ENCODE measurements at regions not wholly inside any gene's neighbourhood (a gene's known extent, or its start where the extent isn't known, plus 50 kb on each side); places are given as distances from the start of the nearest gene placed in this dataset.

DNA sequence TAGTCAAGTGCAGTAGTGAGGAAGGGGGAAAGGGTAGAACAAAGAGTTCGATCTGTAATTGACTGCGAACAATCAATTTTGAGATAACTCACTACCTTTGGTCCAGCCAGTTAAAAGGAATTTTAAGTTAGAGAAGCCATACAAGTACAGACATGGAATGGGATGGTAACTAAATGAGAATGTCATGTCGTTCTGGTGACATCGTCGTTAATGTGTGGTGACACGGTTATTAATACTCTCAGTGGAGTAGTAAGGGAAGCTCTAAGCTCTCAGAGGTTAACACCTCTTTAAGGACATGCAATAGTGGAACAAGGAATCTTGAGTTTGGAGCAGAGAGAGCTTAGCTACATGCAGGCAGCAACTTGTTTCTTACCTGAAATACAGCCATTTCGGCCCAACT, 154.9 kb upstream of the KLF12 start:
- peak overlapping the region; percentile 26 to 100 (median 92) for H3K27ac Mint-ChIP-seq
- no peaks in the 10 kb centered on the region for H3K9me3 Mint-ChIP-seq
- no peak for DNase-seq
- peak overlapping the region in 2 of 10 donors; percentile 1 to 87 for H3K4me3 Mint-ChIP-seq
- no peaks in the 10 kb centered on the region for H3K36me3 Mint-ChIP-seq
- peaks cover 0 to 2% (median 0%) of the 10 kb centered on the region in 5 donors for H3K27me3 Mint-ChIP-seq
- peaks cover 28 to 73% (median 66%) of the 10 kb centered on the region in 4 donors for H3K4me1 Mint-ChIP-seq
- ATAC-seq, result no peak
- POLR2A ChIA-PET, result interaction anchor here (0.6 to 5.8 kb wide), 5 partner anchors 16 to 1229 kb away, joined by 3 to 157 read pairs (median 7); partner anchors contain the start of gene KLF12

DNA sequence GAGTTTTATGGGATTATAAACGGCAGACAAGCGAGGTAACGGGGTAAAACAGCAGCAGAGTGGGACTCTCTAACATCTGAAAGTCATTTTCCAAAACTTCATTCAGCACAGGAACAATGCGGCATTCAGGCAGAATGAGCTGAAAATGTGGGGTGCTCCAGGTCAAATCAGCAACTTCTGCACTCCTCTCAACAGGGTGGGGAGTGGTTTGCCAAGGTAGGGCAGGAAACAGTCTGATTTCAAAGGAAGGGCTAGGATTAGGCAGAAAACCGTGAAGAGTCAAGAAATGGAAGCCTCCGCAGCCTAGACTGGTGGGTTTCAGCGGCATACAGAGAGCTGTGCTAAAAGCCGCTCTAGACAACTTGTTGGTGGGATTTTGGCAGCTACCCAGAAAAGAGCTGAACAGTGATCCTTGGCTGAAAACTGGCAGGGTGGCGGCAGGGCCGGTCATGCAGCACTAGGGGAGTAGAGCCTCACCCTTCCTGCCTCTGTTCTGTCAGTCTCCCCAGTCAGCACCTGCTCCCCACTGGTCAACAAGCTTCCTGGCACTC, 154.2 kb upstream of the KLF12 start:
- Mint-ChIP-seq H3K27ac (peak overlapping the region; percentile 92 to 100 (median 96)), H3K36me3 (no peaks in the 10 kb centered on the region), H3K9me3 (no peaks in the 10 kb centered on the region), H3K27me3 (peaks cover 0 to 2% (median 0%) of the 10 kb centered on the region in 5 donors), H3K4me1 (peaks cover 28 to 74% (median 66%) of the 10 kb centered on the region in 4 donors), H3K4me3 (peak overlapping the region; percentile 72 to 90 (median 86))
- ATAC-seq (peak; percentile 7 to 31), DNase-seq (peak in 9 of 10 donors; percentile 21 to 66 (median 37))
- POLR2A ChIA-PET, result interaction anchor here (0.6 to 5.8 kb wide), 17 partner anchors 17 to 931 kb away, joined by 3 to 157 read pairs (median 5); partner anchors contain the start of gene KLF12

DNA sequence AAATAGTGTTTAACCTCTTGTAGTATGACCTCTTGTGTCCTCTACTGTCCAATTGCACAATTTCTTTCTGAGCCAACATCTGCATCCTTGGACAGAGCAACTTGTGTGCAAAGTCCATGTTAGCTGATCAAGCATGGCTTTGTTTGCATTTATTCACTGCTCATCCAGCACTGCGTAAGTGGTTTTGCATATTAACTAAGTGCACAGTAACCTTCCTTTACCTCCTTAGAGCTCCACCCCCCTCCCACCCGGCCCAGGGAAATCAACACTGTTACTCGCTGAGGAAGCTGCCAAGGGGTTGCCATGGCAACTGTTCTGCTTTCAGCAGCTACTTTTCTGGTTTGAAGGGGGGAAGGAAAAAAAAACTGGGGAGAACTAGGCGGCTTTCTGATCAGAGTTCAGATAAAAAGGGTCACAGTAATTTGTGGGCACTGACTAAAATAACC, 153.5 kb upstream of the KLF12 start:
- H3K9me3 Mint-ChIP-seq, result no peaks in the 10 kb centered on the region
- peaks cover 0 to 2% (median 0%) of the 10 kb centered on the region in 5 donors for H3K27me3 Mint-ChIP-seq
- peak; percentile 63 to 65 for ATAC-seq
- H3K4me1 Mint-ChIP-seq, result peaks cover 28 to 76% (median 66%) of the 10 kb centered on the region in 4 donors
- DNase-seq, result peak; percentile 73 to 98 (median 89)
- H3K27ac Mint-ChIP-seq, result peak overlapping the region; percentile 92 to 100 (median 96)
- H3K36me3 Mint-ChIP-seq, result no peaks in the 10 kb centered on the region
- POLR2A ChIA-PET, result interaction anchor here (0.6 to 5.8 kb wide), 19 partner anchors 35 to 932 kb away, joined by 3 to 157 read pairs (median 5); partner anchors contain the start of gene KLF12
- H3K4me3 Mint-ChIP-seq, result peak overlapping the region; percentile 72 to 90 (median 86)

DNA sequence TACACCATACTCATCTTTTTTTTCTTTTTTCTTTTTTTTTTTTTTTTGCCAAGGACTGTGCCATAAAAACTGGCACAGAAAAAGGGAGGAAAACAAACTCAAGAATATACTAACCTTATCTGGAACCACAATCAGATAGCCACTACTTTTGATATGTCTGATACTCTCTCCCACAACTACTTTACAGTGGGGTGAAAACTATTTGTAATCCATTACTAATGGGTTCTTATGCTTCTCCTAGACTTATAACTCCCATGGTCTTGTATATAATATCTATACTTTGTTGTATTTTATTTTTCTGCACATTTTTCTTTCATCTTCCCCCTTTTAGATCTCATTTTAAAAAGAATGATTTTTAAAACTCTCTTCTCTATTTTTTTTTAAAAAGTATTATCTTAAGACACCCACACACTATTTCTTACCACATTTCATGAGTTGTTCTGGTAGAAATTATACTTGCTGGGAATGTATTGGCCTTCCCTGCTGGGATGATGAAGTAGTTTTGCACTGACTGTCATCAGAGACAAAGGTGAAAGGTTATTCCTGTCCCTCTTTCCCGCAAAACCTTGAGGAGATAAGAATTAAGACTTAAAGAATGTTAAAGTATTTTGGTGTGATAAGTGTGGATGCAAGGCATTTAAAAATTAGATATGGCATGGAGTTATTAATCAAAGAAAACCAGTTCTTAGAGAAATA, 146.7 kb upstream of the KLF12 start:
- DNase-seq (no peak), ATAC-seq (no peak)
- Mint-ChIP-seq H3K27ac (peak overlapping the region in 2 of 10 donors; percentile 26 to 31), H3K36me3 (peaks cover 0 to 13% (median 6%) of the 10 kb centered on the region in 3 donors), H3K4me1 (peaks cover 19 to 46% (median 39%) of the 10 kb centered on the region in 4 donors), H3K4me3 (no peak overlapping the region), H3K27me3 (no peaks in the 10 kb centered on the region), H3K9me3 (no peaks in the 10 kb centered on the region)
- POLR2A ChIA-PET, result no interaction called here

DNA sequence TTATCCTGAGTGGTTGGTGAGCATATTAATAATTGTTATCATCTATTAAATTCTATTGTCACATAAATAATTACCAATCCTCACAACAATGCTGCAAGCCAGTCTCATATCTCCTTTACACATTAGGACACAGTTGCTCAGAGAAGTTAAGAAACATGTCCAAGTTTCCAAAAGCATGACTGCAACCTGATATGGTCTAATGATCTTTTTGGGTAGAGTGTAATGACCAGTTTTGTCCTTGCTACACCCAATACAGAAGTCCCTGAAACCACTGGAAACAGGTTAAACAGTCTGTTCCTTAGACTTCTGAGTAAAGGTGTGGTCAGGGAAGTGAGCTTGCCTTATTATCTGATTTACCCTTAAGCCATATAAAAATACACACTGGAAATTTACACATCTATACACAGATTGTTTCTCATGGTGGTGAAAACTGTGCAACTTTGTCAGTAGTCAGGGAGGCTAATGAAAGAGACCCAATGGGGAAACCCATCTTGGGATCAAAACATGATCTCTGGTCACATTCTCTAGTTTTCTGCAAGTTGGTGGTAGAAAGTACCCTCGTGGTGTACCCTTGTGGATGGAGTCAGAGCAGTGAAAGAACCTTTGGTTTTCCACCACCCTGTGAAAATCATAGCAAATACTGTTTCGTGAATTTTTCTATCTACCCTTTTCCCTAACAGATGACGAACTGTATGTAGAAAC, 146.0 kb upstream of the KLF12 start:
- Mint-ChIP-seq H3K27ac (peak overlapping the region in 2 of 10 donors; percentile 22 to 26), H3K4me1 (peaks cover 18 to 39% (median 34%) of the 10 kb centered on the region in 4 donors), H3K9me3 (no peaks in the 10 kb centered on the region), H3K27me3 (no peaks in the 10 kb centered on the region), H3K36me3 (peaks cover 0 to 13% (median 6%) of the 10 kb centered on the region in 3 donors), H3K4me3 (no peak overlapping the region)
- no peak for ATAC-seq
- DNase-seq, result no peak
- POLR2A ChIA-PET, result no interaction called here

DNA sequence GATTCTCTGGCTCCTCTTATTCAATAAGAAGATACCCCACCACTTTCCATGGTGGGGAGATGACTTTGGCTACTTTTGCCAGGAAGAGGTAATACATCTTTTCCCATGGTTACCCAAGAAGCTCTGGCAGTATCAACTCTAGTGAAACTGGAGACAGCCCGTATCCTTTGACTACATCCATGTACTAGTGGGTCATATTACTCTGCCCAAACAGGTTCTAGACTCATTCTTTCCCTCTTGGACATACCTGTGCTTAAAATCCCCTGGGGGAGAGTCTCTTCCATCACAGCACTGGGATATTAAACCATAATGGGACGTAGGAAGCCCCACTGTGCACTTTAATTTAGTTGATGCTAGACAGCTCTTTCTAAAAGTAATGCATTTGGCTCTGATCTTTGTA, 144.7 kb upstream of the KLF12 start:
- H3K27ac Mint-ChIP-seq, result peak overlapping the region in 1 of 10 donors; percentile 39
- H3K9me3 Mint-ChIP-seq, result no peaks in the 10 kb centered on the region
- H3K36me3 Mint-ChIP-seq, result peaks cover 0 to 18% (median 6%) of the 10 kb centered on the region in 3 donors
- POLR2A ChIA-PET, result interaction anchor here (0.7 kb wide), 1 partner anchor 326 kb away, joined by 3 read pairs; no protein-coding TSS in a partner anchor
- ATAC-seq (no peak), DNase-seq (no peak)
- H3K27me3 Mint-ChIP-seq, result no peaks in the 10 kb centered on the region
- peaks cover 19 to 39% (median 38%) of the 10 kb centered on the region in 4 donors for H3K4me1 Mint-ChIP-seq
- H3K4me3 Mint-ChIP-seq, result no peak overlapping the region

DNA sequence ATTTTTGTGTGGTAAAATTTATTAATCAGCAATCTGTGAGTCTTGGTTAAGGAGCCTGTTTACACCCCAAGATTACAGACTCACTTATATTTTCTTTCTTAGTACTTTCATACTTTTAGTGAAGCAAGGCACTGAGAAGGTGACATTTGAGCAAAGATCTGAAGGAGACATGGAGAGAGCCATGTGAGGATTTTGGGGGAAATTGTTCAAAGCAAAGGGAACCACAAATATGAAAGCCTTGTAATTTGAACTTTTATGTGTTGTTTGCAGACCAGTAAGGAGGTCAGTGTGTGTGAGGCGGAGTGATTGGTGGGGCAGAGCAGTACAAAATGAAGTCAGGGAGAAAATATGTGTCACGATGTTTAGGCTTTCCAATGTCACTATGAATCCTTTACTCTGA, 140.7 kb upstream of the KLF12 start:
- POLR2A ChIA-PET, result no interaction called here
- DNase-seq (no peak), ATAC-seq (no peak)
- H3K36me3 Mint-ChIP-seq, result peaks cover 6 to 28% (median 24%) of the 10 kb centered on the region in 3 donors
- no peak overlapping the region for H3K4me3 Mint-ChIP-seq
- peaks cover 16 to 41% (median 34%) of the 10 kb centered on the region in 4 donors for H3K4me1 Mint-ChIP-seq
- peaks cover 0 to 18% (median 5%) of the 10 kb centered on the region in 9 donors for H3K9me3 Mint-ChIP-seq
- H3K27ac Mint-ChIP-seq, result peak overlapping the region in 4 of 10 donors; percentile 45 to 77 (median 64)
- H3K27me3 Mint-ChIP-seq, result no peaks in the 10 kb centered on the region

DNA sequence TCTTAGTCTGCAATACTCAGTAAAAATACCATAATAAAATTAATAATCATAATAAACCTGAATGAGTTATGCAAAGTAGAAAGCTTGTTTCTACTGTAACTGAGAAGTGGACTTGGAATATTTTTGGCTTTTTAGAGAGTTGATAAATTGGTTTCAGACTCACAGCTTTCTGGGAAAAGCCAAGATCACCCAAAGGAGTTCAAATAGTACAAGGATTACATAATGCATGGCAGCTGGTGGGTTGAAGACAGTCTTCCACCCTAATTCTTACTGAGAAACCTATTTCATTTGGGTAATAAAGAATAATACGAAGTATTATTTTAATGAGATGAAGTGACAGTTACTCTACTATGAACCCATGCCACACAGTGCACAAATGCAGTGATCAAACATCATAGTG, 139.4 kb upstream of the KLF12 start:
- Mint-ChIP-seq H3K4me3 (no peak overlapping the region), H3K4me1 (peaks cover 20 to 44% (median 36%) of the 10 kb centered on the region in 4 donors), H3K27me3 (no peaks in the 10 kb centered on the region), H3K27ac (peak overlapping the region in 1 of 10 donors; percentile 18), H3K36me3 (peaks cover 6 to 30% (median 29%) of the 10 kb centered on the region in 3 donors), H3K9me3 (peaks cover 0 to 18% (median 6%) of the 10 kb centered on the region in 9 donors)
- ATAC-seq, result no peak
- POLR2A ChIA-PET, result interaction anchor here (1.0 to 1.7 kb wide), 2 partner anchors 10 to 138 kb away, joined by 3 to 10 read pairs; no protein-coding TSS in a partner anchor
- no peak for DNase-seq

DNA sequence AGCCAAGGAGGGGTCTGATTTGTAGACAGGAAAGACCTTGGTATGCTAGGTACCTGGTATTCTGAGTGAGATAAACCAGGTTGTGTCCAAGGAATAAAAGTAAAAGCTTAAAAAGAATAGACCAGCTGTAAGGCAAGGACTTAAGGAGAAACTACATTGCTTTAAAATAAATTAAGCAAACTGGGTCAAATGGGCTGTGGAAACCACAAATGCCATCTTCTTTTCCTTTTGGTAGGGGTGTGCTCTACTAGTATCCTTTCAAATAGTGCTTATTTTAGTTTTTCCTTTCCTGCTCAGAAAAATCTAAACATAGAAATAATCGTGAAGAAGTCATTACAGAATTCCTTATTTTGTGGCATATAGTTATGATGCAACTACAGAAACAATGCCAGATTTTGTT, 138.6 kb upstream of the KLF12 start:
- no peak for ATAC-seq
- POLR2A ChIA-PET, result interaction anchor here (1.0 to 1.7 kb wide), 3 partner anchors 9 to 137 kb away, joined by 3 to 10 read pairs (median 3); no protein-coding TSS in a partner anchor
- Mint-ChIP-seq H3K4me3 (no peak overlapping the region), H3K4me1 (peaks cover 22 to 44% (median 36%) of the 10 kb centered on the region in 4 donors), H3K27ac (peak overlapping the region in 1 of 10 donors; percentile 72), H3K36me3 (peaks cover 6 to 30% (median 30%) of the 10 kb centered on the region in 3 donors), H3K27me3 (no peaks in the 10 kb centered on the region), H3K9me3 (peaks cover 0 to 18% (median 6%) of the 10 kb centered on the region in 9 donors)
- no peak for DNase-seq

DNA sequence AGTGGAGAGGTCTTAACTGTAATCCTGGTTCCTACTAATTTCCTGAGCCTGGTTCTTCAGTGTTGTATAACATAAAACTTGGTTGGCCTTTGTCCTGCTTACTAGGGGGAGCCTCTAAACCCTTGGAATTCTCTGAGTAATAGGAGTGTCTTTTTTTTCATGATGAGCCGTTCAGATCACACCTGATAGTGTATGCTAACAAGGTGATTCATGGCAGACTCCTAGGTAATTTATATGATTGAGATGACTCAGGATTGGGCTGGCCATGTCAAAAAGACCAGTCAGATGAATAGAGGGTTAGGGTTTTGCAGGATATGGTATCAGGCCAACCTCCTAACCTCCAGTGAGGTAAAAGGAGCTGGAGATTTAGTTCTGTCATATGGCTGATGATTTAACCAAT, 135.8 kb upstream of the KLF12 start:
- Mint-ChIP-seq H3K27ac (peak overlapping the region in 2 of 10 donors; percentile 4 to 43), H3K36me3 (peaks cover 17 to 53% (median 45%) of the 10 kb centered on the region in 3 donors), H3K9me3 (peaks cover 12 to 34% (median 16%) of the 10 kb centered on the region in 9 donors), H3K27me3 (no peaks in the 10 kb centered on the region), H3K4me3 (no peak overlapping the region), H3K4me1 (peaks cover 16 to 33% (median 22%) of the 10 kb centered on the region in 4 donors)
- ATAC-seq (no peak), DNase-seq (no peak)
- POLR2A ChIA-PET, result interaction anchor here (0.6 kb wide), 1 partner anchor 135 kb away, joined by 3 read pairs; no protein-coding TSS in a partner anchor

DNA sequence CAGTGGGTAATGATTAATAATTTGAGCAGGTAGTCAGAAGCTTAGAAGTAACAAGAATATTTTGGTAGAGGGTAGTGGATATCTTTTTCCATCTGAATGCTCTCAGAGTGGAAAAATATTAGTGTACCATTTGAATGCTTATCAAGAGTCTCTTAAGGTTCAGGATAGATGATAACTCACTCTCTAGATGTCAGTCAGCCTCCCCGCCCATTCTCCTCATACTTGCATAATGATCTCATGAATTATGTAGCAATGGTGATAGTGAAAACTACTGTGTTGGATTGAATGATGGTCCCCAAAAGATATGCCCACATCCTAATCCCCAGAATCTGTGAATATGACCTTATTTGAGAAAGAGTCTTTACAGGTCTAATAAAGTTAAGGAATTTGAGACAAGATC, 132.7 kb upstream of the KLF12 start:
- Mint-ChIP-seq H3K4me3 (no peak overlapping the region), H3K4me1 (peaks cover 2 to 24% (median 11%) of the 10 kb centered on the region in 4 donors), H3K27ac (no peak overlapping the region), H3K36me3 (peaks cover 25 to 67% (median 53%) of the 10 kb centered on the region in 3 donors), H3K27me3 (no peaks in the 10 kb centered on the region), H3K9me3 (peaks cover 16 to 44% (median 28%) of the 10 kb centered on the region in 9 donors)
- POLR2A ChIA-PET, result interaction anchor here (0.6 to 1.3 kb wide), 3 partner anchors 10 to 640 kb away, joined by 3 read pairs; no protein-coding TSS in a partner anchor
- DNase-seq (no peak), ATAC-seq (no peak)

DNA sequence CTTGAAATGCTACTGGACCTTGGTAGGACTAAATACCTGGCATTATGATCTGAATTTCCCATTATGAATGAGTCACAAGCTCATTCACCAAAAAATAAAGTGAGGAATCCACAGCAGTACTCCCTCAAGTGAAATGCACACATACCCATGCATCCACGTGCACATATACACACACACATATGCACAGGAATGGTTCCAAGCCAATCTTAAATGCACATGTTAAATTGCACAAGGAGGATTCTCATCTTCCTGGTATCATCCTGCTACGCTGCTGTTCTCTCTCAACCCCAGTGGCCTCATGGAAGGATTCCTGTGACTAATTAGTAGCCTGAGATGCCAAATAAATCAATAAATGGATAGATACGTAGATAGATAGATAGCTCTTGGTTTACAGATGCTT, 132.1 kb upstream of the KLF12 start:
- Mint-ChIP-seq H3K27ac (peak overlapping the region in 2 of 10 donors; percentile 3 to 20), H3K36me3 (peaks cover 25 to 62% (median 48%) of the 10 kb centered on the region in 3 donors)

More for the DNA sequence above, 132.1 kb upstream of the KLF12 start:
- ATAC-seq, result no peak
- no peaks in the 10 kb centered on the region for H3K27me3 Mint-ChIP-seq
- DNase-seq, result no peak
- peaks cover 12 to 39% (median 26%) of the 10 kb centered on the region in 9 donors for H3K9me3 Mint-ChIP-seq
- POLR2A ChIA-PET, result interaction anchor here (1.3 kb wide), 1 partner anchor 35 kb away, joined by 3 read pairs; no protein-coding TSS in a partner anchor
- H3K4me3 Mint-ChIP-seq, result no peak overlapping the region
- peaks cover 4 to 26% (median 11%) of the 10 kb centered on the region in 4 donors for H3K4me1 Mint-ChIP-seq
